ENCODE measurements at regions not wholly inside any gene's neighbourhood (a gene's known extent, or its start where the extent isn't known, plus 50 kb on each side); places are given as distances from the start of the nearest gene placed in this dataset.
"Not testable (repeated sequence)": the region's sequence is repeated elsewhere in the genome, so short reads cannot be mapped to it uniquely, and the experiment has no call there.

DNA sequence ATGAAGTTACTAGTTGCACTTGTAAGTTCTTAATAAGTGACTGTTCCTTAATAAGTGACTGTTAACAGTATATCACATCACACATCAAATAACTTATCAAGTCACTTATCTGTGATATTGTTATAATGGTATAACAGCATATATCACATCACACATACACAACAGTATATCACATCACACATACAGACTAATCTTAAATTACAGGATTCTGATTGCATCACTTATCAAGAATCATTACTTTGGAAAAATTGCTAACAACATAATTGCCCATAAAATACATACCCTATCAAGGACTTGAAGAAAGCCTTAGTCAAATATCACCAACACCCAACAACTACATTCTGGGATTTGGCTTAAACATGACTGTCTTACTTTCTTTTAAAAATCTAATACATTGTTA, 813.5 kb downstream of the LTN1 start:
- no peak for DNase-seq
- Histone ChIP-seq H3K4me3 (ENCODE audit: low read depth, low read length) (no peak overlapping the region), H3K27me3 (replicated peaks) (no peaks in the 10 kb centered on the region), H3K27ac (no peak overlapping the region), H3K36me3 (replicated peaks) (no peaks in the 10 kb centered on the region)
- TF ChIP-seq, protein P1, sequence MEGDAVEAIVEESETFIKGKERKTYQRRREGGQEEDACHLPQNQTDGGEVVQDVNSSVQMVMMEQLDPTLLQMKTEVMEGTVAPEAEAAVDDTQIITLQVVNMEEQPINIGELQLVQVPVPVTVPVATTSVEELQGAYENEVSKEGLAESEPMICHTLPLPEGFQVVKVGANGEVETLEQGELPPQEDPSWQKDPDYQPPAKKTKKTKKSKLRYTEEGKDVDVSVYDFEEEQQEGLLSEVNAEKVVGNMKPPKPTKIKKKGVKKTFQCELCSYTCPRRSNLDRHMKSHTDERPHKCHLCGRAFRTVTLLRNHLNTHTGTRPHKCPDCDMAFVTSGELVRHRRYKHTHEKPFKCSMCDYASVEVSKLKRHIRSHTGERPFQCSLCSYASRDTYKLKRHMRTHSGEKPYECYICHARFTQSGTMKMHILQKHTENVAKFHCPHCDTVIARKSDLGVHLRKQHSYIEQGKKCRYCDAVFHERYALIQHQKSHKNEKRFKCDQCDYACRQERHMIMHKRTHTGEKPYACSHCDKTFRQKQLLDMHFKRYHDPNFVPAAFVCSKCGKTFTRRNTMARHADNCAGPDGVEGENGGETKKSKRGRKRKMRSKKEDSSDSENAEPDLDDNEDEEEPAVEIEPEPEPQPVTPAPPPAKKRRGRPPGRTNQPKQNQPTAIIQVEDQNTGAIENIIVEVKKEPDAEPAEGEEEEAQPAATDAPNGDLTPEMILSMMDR (IDR thresholded peaks at IDR 0.05; ENCODE audit: low read depth, low read length, missing control alignments) = no peak
- in situ Hi-C loops (cut with HindIII; ENCODE audit: low pct_ligation_motif_present, low sequenced_read_pairs) = no loop called here

DNA sequence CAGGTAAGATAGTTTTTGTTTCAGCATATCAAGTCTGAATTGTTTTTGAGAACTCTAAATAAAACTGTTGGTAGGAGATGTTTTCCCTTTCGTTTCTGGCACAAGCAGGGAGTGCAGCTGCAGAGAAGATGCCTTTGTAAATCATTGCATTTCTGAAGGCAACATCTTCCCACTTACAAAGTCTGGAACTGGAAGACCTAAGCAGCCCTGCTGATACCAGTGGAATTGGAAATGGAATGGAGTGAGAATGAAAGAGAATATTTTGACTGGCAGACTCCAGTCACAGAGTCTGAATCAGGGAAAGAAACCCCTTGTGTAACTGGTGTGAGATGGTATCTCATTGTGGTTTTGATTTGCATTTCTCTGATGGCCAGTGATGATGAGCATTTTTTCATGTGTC, 815.6 kb downstream of the LTN1 start:
- Histone ChIP-seq H3K27ac (no peak overlapping the region), H3K36me3 (replicated peaks) (no peaks in the 10 kb centered on the region), H3K4me3 (ENCODE audit: low read depth, low read length) (no peak overlapping the region), H3K27me3 (replicated peaks) (no peaks in the 10 kb centered on the region)
- in situ Hi-C loops (cut with HindIII; ENCODE audit: low pct_ligation_motif_present, low sequenced_read_pairs) = no loop called here
- TF ChIP-seq, protein P1 (IDR thresholded peaks at IDR 0.05; ENCODE audit: low read depth, low read length, missing control alignments) = no peak
- DNase-seq = no peak

DNA sequence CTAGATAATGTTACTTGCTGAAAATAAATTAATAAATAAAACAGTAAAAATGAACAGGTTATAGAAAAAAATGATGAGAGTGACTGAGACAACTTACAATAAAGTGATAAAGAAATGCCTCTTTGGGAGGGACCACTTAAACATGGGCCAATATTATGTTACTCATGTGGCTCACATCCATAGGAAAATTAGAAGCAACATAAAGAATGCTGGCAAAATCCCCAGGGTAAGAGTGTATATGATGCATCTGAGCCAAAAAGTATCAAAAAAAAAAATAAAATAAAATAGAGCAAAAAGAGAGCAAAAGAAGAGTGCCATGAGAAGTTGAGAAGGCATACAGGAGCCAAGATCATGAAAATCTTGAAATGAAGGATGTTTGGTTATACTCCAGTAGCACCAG, 818.0 kb downstream of the LTN1 start:
- no peak overlapping the region for H3K27ac ChIP-seq
- DNase-seq = no peak
- H3K27me3 ChIP-seq (replicated peaks) = no peaks in the 10 kb centered on the region
- in situ Hi-C loops (cut with HindIII; ENCODE audit: low pct_ligation_motif_present, low sequenced_read_pairs) = no loop called here
- no peak overlapping the region for H3K4me3 ChIP-seq (ENCODE audit: low read depth, low read length)
- TF ChIP-seq, protein P1 (IDR thresholded peaks at IDR 0.05; ENCODE audit: low read depth, low read length, missing control alignments) = no peak
- no peaks in the 10 kb centered on the region for H3K36me3 ChIP-seq (replicated peaks)

DNA sequence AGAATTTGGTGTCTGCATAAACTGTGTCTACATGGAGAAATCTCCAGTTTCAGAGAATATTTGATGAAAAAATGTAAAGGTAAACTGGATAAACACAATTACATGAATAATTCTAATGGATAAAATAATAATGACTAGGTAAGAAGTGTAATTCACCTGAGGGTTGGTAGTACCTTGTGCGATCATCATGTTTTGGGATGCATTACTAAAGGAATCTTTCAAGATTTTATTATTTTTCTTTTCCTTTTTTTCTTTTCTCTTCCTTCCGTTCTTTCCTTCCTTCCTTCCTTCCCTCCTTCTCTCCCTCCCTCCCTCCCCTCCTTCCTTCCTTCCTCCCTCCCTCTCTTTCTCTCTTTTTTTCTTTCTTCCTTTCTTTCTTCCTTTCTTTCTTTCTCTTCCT, 818.7 kb downstream of the LTN1 start:
- H3K27ac ChIP-seq = no peak overlapping the region
- in situ Hi-C loops (cut with HindIII; ENCODE audit: low pct_ligation_motif_present, low sequenced_read_pairs) = no loop called here
- TF ChIP-seq, protein P1 (IDR thresholded peaks at IDR 0.05; ENCODE audit: low read depth, low read length, missing control alignments) = no peak
- DNase-seq = no peak
- no peaks in the 10 kb centered on the region for H3K36me3 ChIP-seq (replicated peaks)
- H3K4me3 ChIP-seq (ENCODE audit: low read depth, low read length) = no peak overlapping the region
- H3K27me3 ChIP-seq (replicated peaks) = no peaks in the 10 kb centered on the region

DNA sequence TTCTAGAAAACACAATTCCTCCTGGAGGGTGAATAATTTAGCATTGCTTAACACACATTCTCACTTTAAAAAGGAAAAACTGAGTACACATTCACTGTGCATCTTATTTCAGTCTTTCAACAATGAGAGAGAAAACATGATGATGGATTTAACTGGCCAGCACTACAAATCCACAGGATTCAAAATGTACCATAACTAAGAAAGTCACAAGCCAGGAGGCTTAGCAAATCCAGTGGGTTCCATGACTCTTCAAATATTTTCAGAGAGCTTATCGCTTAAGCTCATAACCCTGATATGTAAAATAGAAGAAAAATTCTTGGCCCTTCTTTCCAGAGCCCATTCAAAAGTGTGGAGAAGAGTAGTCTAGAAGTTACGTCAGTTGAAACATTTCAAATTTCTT, 820.3 kb downstream of the LTN1 start:
- no peak overlapping the region for H3K4me3 ChIP-seq (ENCODE audit: low read depth, low read length)
- no peaks in the 10 kb centered on the region for H3K36me3 ChIP-seq (replicated peaks)
- H3K27ac ChIP-seq = no peak overlapping the region
- in situ Hi-C loops (cut with HindIII; ENCODE audit: low pct_ligation_motif_present, low sequenced_read_pairs) = no loop called here
- no peak for DNase-seq
- no peaks in the 10 kb centered on the region for H3K27me3 ChIP-seq (replicated peaks)
- TF ChIP-seq, protein P1 (IDR thresholded peaks at IDR 0.05; ENCODE audit: low read depth, low read length, missing control alignments) = no peak

DNA sequence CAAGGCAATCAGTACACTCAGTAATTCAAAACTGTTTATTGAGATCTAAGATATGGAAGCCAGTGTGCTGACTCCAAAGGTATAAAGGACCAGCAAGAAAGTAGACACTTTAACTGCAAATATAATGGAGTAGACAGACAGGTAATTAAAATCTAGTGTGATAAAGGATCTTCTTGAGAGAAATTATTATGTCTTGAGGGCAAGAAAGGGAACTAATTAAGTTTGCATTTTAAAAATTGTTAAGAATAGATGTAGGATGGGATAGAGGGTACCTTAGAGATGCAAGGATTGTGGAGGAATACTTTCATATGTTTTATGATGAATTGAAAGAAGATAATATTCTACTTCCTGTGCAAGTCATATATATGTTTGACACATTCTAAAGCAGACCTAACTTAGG, 825.3 kb downstream of the LTN1 start:
- no peak overlapping the region for H3K4me3 ChIP-seq (ENCODE audit: low read depth, low read length)
- no peak for DNase-seq
- in situ Hi-C loops (cut with HindIII; ENCODE audit: low pct_ligation_motif_present, low sequenced_read_pairs) = no loop called here
- no peaks in the 10 kb centered on the region for H3K27me3 ChIP-seq (replicated peaks)
- no peaks in the 10 kb centered on the region for H3K36me3 ChIP-seq (replicated peaks)
- H3K27ac ChIP-seq = no peak overlapping the region
- TF ChIP-seq, protein P1 (IDR thresholded peaks at IDR 0.05; ENCODE audit: low read depth, low read length, missing control alignments) = no peak

DNA sequence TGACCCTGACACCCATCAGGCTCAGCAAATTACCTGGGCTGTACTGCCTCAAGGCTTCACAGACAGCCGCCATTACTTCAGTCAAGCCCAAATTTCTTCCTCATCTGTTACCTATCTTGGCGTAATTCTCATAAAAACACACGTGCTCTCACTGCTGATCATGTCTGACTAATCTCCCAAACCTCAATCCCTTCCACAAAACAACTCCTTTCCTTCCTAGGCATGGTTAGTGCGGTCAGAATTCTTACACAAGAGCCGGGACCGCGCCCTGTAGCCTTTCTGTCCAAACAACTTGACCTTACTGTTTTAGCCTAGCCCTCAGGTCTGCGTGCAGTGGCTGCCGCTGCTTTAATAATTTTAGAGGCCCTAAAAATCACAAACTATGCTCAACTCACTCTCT, 828.2 kb downstream of the LTN1 start:
- H3K4me3 ChIP-seq (ENCODE audit: low read depth, low read length); H3K27ac ChIP-seq; H3K36me3 ChIP-seq (replicated peaks); DNase-seq; H3K27me3 ChIP-seq (replicated peaks); in situ Hi-C loops (cut with HindIII; ENCODE audit: low pct_ligation_motif_present, low sequenced_read_pairs): not testable (repeated sequence)

DNA sequence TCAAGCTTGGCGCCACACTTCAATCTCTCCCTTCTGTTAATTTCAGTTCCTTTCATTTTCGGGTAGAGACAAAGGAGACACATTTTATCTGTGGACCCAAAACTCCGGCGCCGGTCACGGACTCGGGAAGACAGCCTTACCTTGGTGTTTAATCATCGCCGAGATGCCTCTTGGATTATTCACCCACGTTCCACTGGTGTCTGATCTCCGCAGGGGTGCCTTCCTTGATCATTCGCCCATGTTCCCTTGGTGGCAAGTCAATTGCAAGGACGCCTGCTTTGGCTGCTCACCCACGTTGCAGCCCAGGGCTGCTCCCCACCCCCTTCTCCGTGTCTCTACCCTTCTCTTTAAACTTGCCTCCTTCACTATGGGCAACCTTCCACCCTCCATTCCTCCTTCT, 830.6 kb downstream of the LTN1 start:
- DNase-seq; H3K36me3 ChIP-seq (replicated peaks); H3K4me3 ChIP-seq (ENCODE audit: low read depth, low read length); in situ Hi-C loops (cut with HindIII; ENCODE audit: low pct_ligation_motif_present, low sequenced_read_pairs); H3K27ac ChIP-seq; H3K27me3 ChIP-seq (replicated peaks): not testable (repeated sequence)

Measured in brain microvascular endothelial cell (primary cell).